Spinal cord (tissue), 9 donors: ENCODE measurements at regions not wholly inside any gene's neighbourhood (a gene's known extent, or its start where the extent isn't known, plus 50 kb on each side); places are given as distances from the start of the nearest gene placed in this dataset.

Experiments used
- DNase-seq, 6 donors: peaks; one replicate each; pipeline versions ENCODE4 v3.0.0 to v3.0.0-alpha.2; 2013 to 2015; ENCODE audit warnings: low spot score in 6 of 6, low read depth in 4 of 6
- H3K27ac ChIP-seq: one replicate; pipeline ENCODE4 v1.5.1; 2013; ENCODE audit warnings: low read depth, low read length, control low read depth
- H3K27me3 ChIP-seq: one replicate; pipeline ENCODE4 v1.6.1; 2013; ENCODE audit warnings: low read length; ENCODE audit not compliant: control insufficient read depth, insufficient read depth
- H3K36me3 ChIP-seq: one replicate; pipeline ENCODE4 v1.6.1; 2013; ENCODE audit warnings: low read length; ENCODE audit not compliant: control insufficient read depth, insufficient read depth
- H3K4me1 ChIP-seq: one replicate; pipeline ENCODE4 v1.6.1; 2013; ENCODE audit warnings: low read length; ENCODE audit not compliant: control insufficient read depth, insufficient read depth
- H3K4me3 ChIP-seq: one replicate; pipeline ENCODE4 v1.5.1; 2013; ENCODE audit warnings: low read depth, low read length, control low read depth
- H3K9me3 ChIP-seq: one replicate; pipeline ENCODE4 v1.6.1; 2013; ENCODE audit warnings: low read length; ENCODE audit not compliant: control insufficient read depth, insufficient read depth
- WGBS: methylation state at CpG from one replicate; pipeline ENCODE4 v1.1.5; 2013; ENCODE audit warnings: missing lambda C conversion rate; ENCODE audit not compliant: insufficient coverage; 5-methylcytosine and 5-hydroxymethylcytosine counted together
- donor health status: healthy.

- no CpG with 5 or more reads among the region's 3 CpGs for WGBS
- Histone ChIP-seq H3K36me3 (no peaks in the 10 kb centered on the region), H3K27me3 (no peaks in the 10 kb centered on the region)
Measured at GRCh38 chr14:65962952-65963351, 523.2 kb upstream of the CCDC196 start.

GRCh38 chr14:65964366-65964765, 521.8 kb upstream of the CCDC196 start:
- Histone ChIP-seq H3K27ac (no peak overlapping the region), H3K9me3 (no peaks in the 10 kb centered on the region), H3K27me3 (no peaks in the 10 kb centered on the region), H3K36me3 (no peaks in the 10 kb centered on the region), H3K4me3 (no peak overlapping the region), H3K4me1 (no peaks in the 10 kb centered on the region)
- peak in 1 of 6 donors; percentile 73 for DNase-seq
- WGBS = no CpG with 5 or more reads among the region's 2 CpGs

More at GRCh38 chr14:65962952-65963351, 523.2 kb upstream of the CCDC196 start:
- Histone ChIP-seq H3K9me3 (no peaks in the 10 kb centered on the region), H3K4me1 (peaks cover 3% of the 10 kb centered on the region), H3K4me3 (no peak overlapping the region), H3K27ac (no peak overlapping the region)
- DNase-seq = peak in 1 of 6 donors; percentile 41

GRCh38 chr14:65966188-65966587, 520.0 kb upstream of the CCDC196 start:
- Histone ChIP-seq H3K4me1 (no peaks in the 10 kb centered on the region), H3K27me3 (no peaks in the 10 kb centered on the region), H3K27ac (no peak overlapping the region), H3K9me3 (no peaks in the 10 kb centered on the region), H3K4me3 (no peak overlapping the region), H3K36me3 (no peaks in the 10 kb centered on the region)
- 80% methylated on average over 2 of the region's 2 CpGs for WGBS
- DNase-seq = no peak

GRCh38 chr14:65972346-65972870, 513.8 kb upstream of the CCDC196 start:
- no peak overlapping the region for H3K4me3 ChIP-seq
- no peak overlapping the region for H3K27ac ChIP-seq
- H3K9me3 ChIP-seq = no peaks in the 10 kb centered on the region
- peaks cover 9% of the 10 kb centered on the region for H3K4me1 ChIP-seq
- no peaks in the 10 kb centered on the region for H3K36me3 ChIP-seq
- H3K27me3 ChIP-seq = no peaks in the 10 kb centered on the region
- DNase-seq = no peak
- 80% methylated on average over 3 of the region's 4 CpGs for WGBS

- H3K27ac ChIP-seq = no peak overlapping the region
- WGBS = 50% methylated on average over 1 of the region's 3 CpGs
- H3K4me3 ChIP-seq = no peak overlapping the region
- no peak for DNase-seq
- H3K9me3 ChIP-seq = no peaks in the 10 kb centered on the region
- H3K4me1 ChIP-seq = peaks cover 9% of the 10 kb centered on the region
- H3K27me3 ChIP-seq = no peaks in the 10 kb centered on the region
- no peaks in the 10 kb centered on the region for H3K36me3 ChIP-seq
Measured at GRCh38 chr14:65972891-65973290, 513.3 kb upstream of the CCDC196 start.

GRCh38 chr14:65975865-65976264, 510.3 kb upstream of the CCDC196 start:
- 76% methylated on average over 3 of the region's 3 CpGs for WGBS
- Histone ChIP-seq H3K27me3 (no peaks in the 10 kb centered on the region), H3K27ac (no peak overlapping the region), H3K4me3 (no peak overlapping the region), H3K36me3 (no peaks in the 10 kb centered on the region), H3K4me1 (peaks cover 10% of the 10 kb centered on the region), H3K9me3 (no peaks in the 10 kb centered on the region)
- no peak for DNase-seq

GRCh38 chr14:65976761-65977404, 509.3 kb upstream of the CCDC196 start:
- H3K4me1 ChIP-seq = peaks cover 18% of the 10 kb centered on the region

GRCh38 chr14:65981192-65981843, 504.9 kb upstream of the CCDC196 start:
- DNase-seq = no peak
- Histone ChIP-seq H3K9me3 (no peaks in the 10 kb centered on the region), H3K36me3 (no peaks in the 10 kb centered on the region), H3K27me3 (no peaks in the 10 kb centered on the region), H3K4me1 (peaks cover 18% of the 10 kb centered on the region), H3K27ac (no peak overlapping the region), H3K4me3 (no peak overlapping the region)
- 44% methylated on average over 4 of the region's 6 CpGs for WGBS

More at GRCh38 chr14:65976761-65977404, 509.3 kb upstream of the CCDC196 start:
- H3K4me3 ChIP-seq = no peak overlapping the region
- WGBS = 66% methylated on average over 4 of the region's 6 CpGs
- H3K9me3 ChIP-seq = no peaks in the 10 kb centered on the region
- no peaks in the 10 kb centered on the region for H3K36me3 ChIP-seq
- no peak overlapping the region for H3K27ac ChIP-seq
- DNase-seq = peak in 3 of 6 donors; percentile 22 to 93 (median 40)
- H3K27me3 ChIP-seq = no peaks in the 10 kb centered on the region

GRCh38 chr14:65986041-65986440, 500.1 kb upstream of the CCDC196 start:
- DNase-seq = no peak
- H3K27ac ChIP-seq = no peak overlapping the region
- no peaks in the 10 kb centered on the region for H3K9me3 ChIP-seq
- WGBS = 27% methylated on average over 1 of the region's 1 CpG
- H3K4me3 ChIP-seq = no peak overlapping the region
- H3K36me3 ChIP-seq = no peaks in the 10 kb centered on the region
- H3K27me3 ChIP-seq = no peaks in the 10 kb centered on the region
- peaks cover 6% of the 10 kb centered on the region for H3K4me1 ChIP-seq

- H3K27me3 ChIP-seq = no peaks in the 10 kb centered on the region
- no peak for DNase-seq
- no peaks in the 10 kb centered on the region for H3K4me1 ChIP-seq
- no peaks in the 10 kb centered on the region for H3K36me3 ChIP-seq
- H3K9me3 ChIP-seq = no peaks in the 10 kb centered on the region
- H3K27ac ChIP-seq = no peak overlapping the region
- no peak overlapping the region for H3K4me3 ChIP-seq
Measured at GRCh38 chr14:65989981-65990380, 496.2 kb upstream of the CCDC196 start.
